ENCODE measurements at regions not wholly inside any gene's neighbourhood (a gene's known extent, or its start where the extent isn't known, plus 50 kb on each side); places are given as distances from the start of the nearest gene placed in this dataset.

- TF ChIP-seq CTCF (IDR thresholded peaks at IDR 0.05; ENCODE audit: insufficient read depth, low read length), result no peak
- DNase-seq (ENCODE audit: low read depth), result no peak
Observed at GRCh38 chr4:107380836-107381438, 339.1 kb downstream of the PAPSS1 start.

GRCh38 chr4:107380190-107380589 lies 339.8 kb downstream of the PAPSS1 start:
- DNase-seq (ENCODE audit: low read depth), result no peak
- TF ChIP-seq CTCF (IDR thresholded peaks at IDR 0.05; ENCODE audit: insufficient read depth, low read length), result no peak
- H3K4me3 ChIP-seq (ENCODE audit: low read depth, low read length), result no peak overlapping the region

More at GRCh38 chr4:107380836-107381438, 339.1 kb downstream of the PAPSS1 start:
- no peak overlapping the region for H3K4me3 ChIP-seq (ENCODE audit: low read depth, low read length)

- peak; percentile 17 for TF ChIP-seq CTCF (IDR thresholded peaks at IDR 0.05; ENCODE audit: insufficient read depth, low read length)
- H3K4me3 ChIP-seq (ENCODE audit: low read depth, low read length), result no peak overlapping the region
- peak; percentile 64 for DNase-seq (ENCODE audit: low read depth)
Observed at GRCh38 chr4:107379054-107379869, 340.8 kb downstream of the PAPSS1 start.

- H3K4me3 ChIP-seq (ENCODE audit: low read depth, low read length), result no peak overlapping the region
- DNase-seq (ENCODE audit: low read depth), result no peak
- no peak for TF ChIP-seq CTCF (IDR thresholded peaks at IDR 0.05; ENCODE audit: insufficient read depth, low read length)
Observed at GRCh38 chr4:107376293-107376692, 340.2 kb upstream of the DKK2 start.

GRCh38 chr4:107366900-107367299 lies 330.8 kb upstream of the DKK2 start:
- no peak overlapping the region for H3K4me3 ChIP-seq (ENCODE audit: low read depth, low read length)
- no peak for DNase-seq (ENCODE audit: low read depth)
- TF ChIP-seq CTCF (IDR thresholded peaks at IDR 0.05; ENCODE audit: insufficient read depth, low read length), result no peak

GRCh38 chr4:107366016-107366735 lies 330.1 kb upstream of the DKK2 start:
- no peak overlapping the region for H3K4me3 ChIP-seq (ENCODE audit: low read depth, low read length)
- no peak for DNase-seq (ENCODE audit: low read depth)
- TF ChIP-seq CTCF (IDR thresholded peaks at IDR 0.05; ENCODE audit: insufficient read depth, low read length), result no peak
